ENCODE measurements at regions not wholly inside any gene's neighbourhood (a gene's known extent, or its start where the extent isn't known, plus 50 kb on each side); places are given as distances from the start of the nearest gene placed in this dataset.

- Histone ChIP-seq H3K27me3 (ENCODE audit: control insufficient read depth in 2 of 2, insufficient read depth in 2 of 2, low read length in 2 of 2) (no peaks in the 10 kb centered on the region), H3K9ac (ENCODE audit: insufficient read depth in 1 of 2, low read depth in 2 of 2, low read length in 2 of 2) (no peak overlapping the region), H2AFZ (ENCODE audit: low read depth, low read length) (no peak overlapping the region), H3K4me3 (no peak overlapping the region), H3K36me3 (ENCODE audit: control insufficient read depth, insufficient read depth, low read length) (no peaks in the 10 kb centered on the region), H3K9me1 (ENCODE audit: control insufficient read depth, insufficient read depth, low read length) (no peaks in the 10 kb centered on the region), H3K4me2 (ENCODE audit: insufficient read depth, low read length) (no peak overlapping the region), H3K4me1 (replicated peaks in 1 of 2; ENCODE audit: control insufficient read depth in 2 of 2, insufficient read depth in 2 of 2, low read length in 2 of 2) (no peaks in the 10 kb centered on the region), H3K9me3 (replicated peaks; ENCODE audit: control insufficient read depth, insufficient read depth, low read depth, low read length) (no peaks in the 10 kb centered on the region), H3K79me2 (ENCODE audit: control insufficient read depth, insufficient read depth, low read length) (no peaks in the 10 kb centered on the region), H3K27ac (ENCODE audit: extremely low read depth, low read depth, low read length) (no peak overlapping the region), H4K20me1 (replicated peaks; ENCODE audit: control insufficient read depth, insufficient read depth, low read length) (no peaks in the 10 kb centered on the region)
- intact Hi-C loops (cut with micrococcal nuclease) (no loop called here), in situ Hi-C loops (cut with MboI) (no loop called here)
- no peak for TF ChIP-seq CEBPG (CRISPR knock-in tag; IDR thresholded peaks at IDR 0.05)
- TF ChIP-seq CEBPG (tag; conservative IDR thresholded peaks at IDR 0.05 in 1 of 2, IDR thresholded peaks at IDR 0.05 in 1 of 2) = peak in 1 of 2 experiments; percentile 50; a peak in 1 of 4 replicates
- 0 out of 2 replicates have a peak, but pooled peaks have one; percentile 20 for TF ChIP-seq CEBPB (tag; IDR thresholded peaks at IDR 0.05)
- no peak for TF ChIP-seq ZHX1 (conservative IDR thresholded peaks at IDR 0.05; ENCODE audit: low read length)
- TF ChIP-seq CBX2 (IDR thresholded peaks at IDR 0.05; ENCODE audit: insufficient read depth, low read length, poor library complexity, severe bottlenecking) = no peak
- WGBS (ENCODE audit: insufficient coverage, low coverage, missing lambda C conversion rate) = 0% methylated on average over 2 of the region's 2 CpGs
- BruUV-seq (replicated peaks) = no TSS peak
- no peak for ATAC-seq
- ChIA-PET CTCF (ENCODE audit: low intra/inter-chr PET ratio) (no interaction called here), POLR2A (no interaction called here)
- FAIRE-seq = no peak
- DNase-seq (ENCODE audit: extremely low read depth in 1 of 4, low spot score in 3 of 4) = no peak
These were observed 716.1 kb downstream of the QKI start for GRCh38 chr6:164130585-164130984.

All from K562 (cell line).